NOMO-1 (cell line): ENCODE measurements at regions not wholly inside any gene's neighbourhood (a gene's known extent, or its start where the extent isn't known, plus 50 kb on each side); places are given as distances from the start of the nearest gene placed in this dataset.
"Not testable (repeated sequence)": the region's sequence is repeated elsewhere in the genome, so short reads cannot be mapped to it uniquely, and the experiment has no call there.

Source experiments
- DNase-seq, 2 experiments: peaks; one replicate each; lab custom pipeline; 2025; ENCODE audit not compliant: unreplicated experiment in 2 of 2; lab: John Stamatoyannopoulos, UW

- DNase-seq: not testable (repeated sequence)
Measured at GRCh38 chr7:125421407-125421806, 491.8 kb upstream of the POT1 start.

- no peak for DNase-seq
Measured at GRCh38 chr7:125412890-125413665, 483.5 kb upstream of the POT1 start.

GRCh38 chr7:125409921-125410320, 480.3 kb upstream of the POT1 start:
- no peak for DNase-seq

GRCh38 chr7:125406111-125406510, 476.5 kb upstream of the POT1 start:
- no peak for DNase-seq

- DNase-seq: no peak
Measured at GRCh38 chr7:125399408-125399807, 469.8 kb upstream of the POT1 start.

- DNase-seq: no peak
Measured at GRCh38 chr7:125396466-125397151, 467.0 kb upstream of the POT1 start.

GRCh38 chr7:125391921-125392320, 462.3 kb upstream of the POT1 start:
- no peak for DNase-seq

GRCh38 chr7:125390981-125391380, 461.4 kb upstream of the POT1 start:
- no peak for DNase-seq

GRCh38 chr7:125386211-125386610, 456.6 kb upstream of the POT1 start:
- no peak for DNase-seq

GRCh38 chr7:125383324-125383723, 453.7 kb upstream of the POT1 start:
- no peak for DNase-seq

GRCh38 chr7:125382401-125382800, 452.8 kb upstream of the POT1 start:
- no peak for DNase-seq

- no peak for DNase-seq
Measured at GRCh38 chr7:125375942-125376341, 446.3 kb upstream of the POT1 start.

- DNase-seq: no peak
Measured at GRCh38 chr7:125370502-125370901, 440.9 kb upstream of the POT1 start.

- DNase-seq: no peak
Measured at GRCh38 chr7:125363873-125364272, 434.2 kb upstream of the POT1 start.

GRCh38 chr7:125358551-125359167, 429.0 kb upstream of the POT1 start:
- DNase-seq: no peak

- DNase-seq: no peak
Measured at GRCh38 chr7:125357676-125358455, 428.2 kb upstream of the POT1 start.

- peak in 1 of 2 experiments; percentile 58 for DNase-seq
Measured at GRCh38 chr7:125355899-125356298, 426.3 kb upstream of the POT1 start.

GRCh38 chr7:125347269-125347668, 417.6 kb upstream of the POT1 start:
- DNase-seq: no peak

GRCh38 chr7:125338110-125338509, 408.5 kb upstream of the POT1 start:
- no peak for DNase-seq

- no peak for DNase-seq
Measured at GRCh38 chr7:125336326-125336725, 406.7 kb upstream of the POT1 start.

- DNase-seq: no peak
Measured at GRCh38 chr7:125326666-125327255, 397.1 kb upstream of the POT1 start.
